ENCODE measurements at regions not wholly inside any gene's neighbourhood (a gene's known extent, or its start where the extent isn't known, plus 50 kb on each side); places are given as distances from the start of the nearest gene placed in this dataset.
"Not testable (repeated sequence)": the region's sequence is repeated elsewhere in the genome, so short reads cannot be mapped to it uniquely, and the experiment has no call there.

GRCh38 chr5:44945743-44946142 is 137.0 kb downstream of the MRPS30 start:
- no peak for DNase-seq (ENCODE audit: low read depth, low spot score)
- no peak for TF ChIP-seq CTCF (IDR thresholded peaks at IDR 0.05; ENCODE audit: low read depth, low read length)
- in situ Hi-C loops (cut with HindIII; ENCODE audit: low sequenced_read_pairs) = no loop called here
- H3K4me3 ChIP-seq (ENCODE audit: low read depth, low read length) = no peak overlapping the region

DNA sequence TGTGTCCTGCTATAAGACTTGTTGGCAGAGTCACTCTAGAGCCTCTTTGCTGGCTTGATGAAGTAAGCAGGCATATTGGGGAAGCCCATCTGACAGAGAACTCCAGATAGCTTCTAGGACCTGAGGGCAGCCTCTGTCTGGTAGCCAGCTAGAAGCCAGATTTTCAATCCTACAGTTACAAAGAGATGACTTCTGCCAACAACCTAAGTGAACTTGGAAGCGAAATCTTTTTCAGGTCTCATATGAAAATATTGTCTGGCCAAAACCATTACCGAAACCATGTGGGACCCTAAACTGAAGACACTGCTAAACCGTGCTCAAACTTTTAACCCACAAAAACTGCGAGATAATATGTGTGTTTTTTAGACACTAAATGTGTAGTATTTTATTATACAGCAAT is 140.9 kb downstream of the MRPS30 start:
- TF ChIP-seq CTCF (IDR thresholded peaks at IDR 0.05; ENCODE audit: low read depth, low read length) = no peak
- H3K4me3 ChIP-seq (ENCODE audit: low read depth, low read length) = no peak overlapping the region
- no peak for DNase-seq (ENCODE audit: low read depth, low spot score)
- in situ Hi-C loops (cut with HindIII; ENCODE audit: low sequenced_read_pairs) = no loop called here

DNA sequence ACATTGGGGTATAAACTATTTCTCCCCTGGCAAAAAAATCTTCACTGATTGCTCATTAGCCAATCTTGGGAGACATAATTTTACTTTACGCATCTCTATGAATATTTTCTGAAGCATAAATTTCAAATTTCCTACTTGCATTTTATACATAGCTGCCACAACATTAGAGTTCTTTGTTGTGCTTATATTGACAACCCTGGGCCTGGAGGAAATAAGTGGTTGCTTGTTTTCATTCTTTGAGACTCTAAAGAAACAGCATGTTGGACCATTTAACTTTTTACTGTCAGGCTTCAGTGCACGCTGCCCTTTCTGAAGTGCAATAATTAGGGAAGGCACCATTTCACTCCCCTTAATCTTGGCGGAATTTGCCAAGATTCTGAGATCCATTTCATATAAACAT is 142.6 kb downstream of the MRPS30 start:
- no peak for TF ChIP-seq CTCF (IDR thresholded peaks at IDR 0.05; ENCODE audit: low read depth, low read length)
- in situ Hi-C loops (cut with HindIII; ENCODE audit: low sequenced_read_pairs) = no loop called here
- no peak overlapping the region for H3K4me3 ChIP-seq (ENCODE audit: low read depth, low read length)
- DNase-seq (ENCODE audit: low read depth, low spot score) = no peak

DNA sequence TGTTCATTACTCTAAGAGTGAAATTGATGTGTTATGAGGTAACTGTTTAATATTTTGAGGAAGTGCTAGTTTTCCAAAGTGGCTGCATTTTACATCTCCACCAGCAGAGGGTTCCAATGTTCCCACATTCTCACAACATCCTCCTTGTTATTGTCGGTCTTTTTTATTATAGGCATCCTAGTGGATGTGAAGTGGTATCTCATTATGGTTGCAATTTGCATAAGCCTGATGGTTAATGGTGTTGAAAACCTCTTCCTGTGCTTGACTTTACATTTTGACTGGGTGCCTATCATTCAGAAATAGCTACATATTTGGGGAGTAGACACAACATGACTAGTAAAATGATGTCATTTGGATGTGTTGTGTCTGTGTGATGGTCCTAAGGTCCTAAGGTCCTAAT is 143.6 kb downstream of the MRPS30 start:
- in situ Hi-C loops (cut with HindIII; ENCODE audit: low sequenced_read_pairs) = no loop called here
- H3K4me3 ChIP-seq (ENCODE audit: low read depth, low read length) = no peak overlapping the region
- DNase-seq (ENCODE audit: low read depth, low spot score) = peak; percentile 44
- peak; percentile 72 for TF ChIP-seq CTCF (IDR thresholded peaks at IDR 0.05; ENCODE audit: low read depth, low read length)

- no peak for TF ChIP-seq CTCF (IDR thresholded peaks at IDR 0.05; ENCODE audit: low read depth, low read length)
- no peak overlapping the region for H3K4me3 ChIP-seq (ENCODE audit: low read depth, low read length)
- in situ Hi-C loops (cut with HindIII; ENCODE audit: low sequenced_read_pairs) = no loop called here
Measured at GRCh38 chr5:44953078-44953477, 144.3 kb downstream of the MRPS30 start.

DNA sequence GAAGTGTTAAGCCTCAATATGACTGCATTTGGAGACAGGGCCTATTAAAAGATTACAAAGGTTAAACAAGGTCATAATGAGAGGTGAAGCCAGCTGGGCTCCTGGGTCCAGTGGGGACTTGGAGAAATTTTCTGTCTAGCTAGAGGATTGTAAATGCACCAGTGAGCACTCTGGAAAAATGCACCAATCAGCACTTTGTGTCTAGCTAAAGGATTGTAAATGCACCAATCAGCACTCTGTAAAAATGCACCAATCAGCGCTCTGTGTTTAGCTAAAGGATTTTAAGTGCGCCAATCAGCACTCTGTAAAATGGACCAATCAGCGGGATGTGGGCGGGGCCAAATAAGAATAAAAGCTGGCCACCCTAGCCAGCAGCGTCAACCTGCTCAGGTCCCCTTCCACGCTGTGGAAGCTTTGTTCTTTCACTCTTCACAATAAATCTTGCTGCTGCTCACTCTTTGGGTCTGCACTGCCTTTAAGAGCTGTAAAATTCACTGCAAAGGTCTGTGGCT is 150.3 kb downstream of the MRPS30 start:
- DNase-seq (ENCODE audit: low read depth, low spot score); in situ Hi-C loops (cut with HindIII; ENCODE audit: low sequenced_read_pairs); H3K4me3 ChIP-seq (ENCODE audit: low read depth, low read length): not testable (repeated sequence)

More at GRCh38 chr5:44953078-44953477, 144.3 kb downstream of the MRPS30 start:
- no peak for DNase-seq (ENCODE audit: low read depth, low spot score)

- DNase-seq (ENCODE audit: low read depth, low spot score) = no peak
- in situ Hi-C loops (cut with HindIII; ENCODE audit: low sequenced_read_pairs) = no loop called here
- no peak for TF ChIP-seq CTCF (IDR thresholded peaks at IDR 0.05; ENCODE audit: low read depth, low read length)
- no peak overlapping the region for H3K4me3 ChIP-seq (ENCODE audit: low read depth, low read length)
Measured at GRCh38 chr5:44969825-44970224, 161.1 kb downstream of the MRPS30 start.

DNA sequence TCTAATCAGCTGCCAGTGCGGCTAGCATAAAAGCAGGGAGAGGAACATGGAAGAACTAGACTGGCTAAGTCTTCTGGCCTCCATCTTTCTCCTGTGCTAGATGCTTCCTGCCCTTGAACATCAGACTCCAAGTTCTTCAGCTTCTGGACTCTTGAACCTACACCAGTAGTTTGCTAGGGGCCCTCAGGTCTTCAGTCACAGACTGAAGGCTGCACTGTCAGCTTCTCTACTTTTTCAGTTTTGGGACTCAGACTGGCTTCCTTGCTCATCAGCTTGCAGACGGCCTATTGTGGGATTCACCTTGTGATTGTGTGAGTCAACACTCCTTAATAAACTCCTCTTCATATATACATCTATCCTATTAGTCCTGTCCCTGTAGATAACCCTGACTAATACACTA is 162.2 kb downstream of the MRPS30 start:
- in situ Hi-C loops (cut with HindIII; ENCODE audit: low sequenced_read_pairs); H3K4me3 ChIP-seq (ENCODE audit: low read depth, low read length); DNase-seq (ENCODE audit: low read depth, low spot score): not testable (repeated sequence)

Data from astrocyte of the spinal cord (primary cell).